K562 (cell line): ENCODE measurements at regions not wholly inside any gene's neighbourhood (a gene's known extent, or its start where the extent isn't known, plus 50 kb on each side); places are given as distances from the start of the nearest gene placed in this dataset.

Experiments used
- ATAC-seq: fragments of 200-7000 bp; cut with Tn5 transposase; 3 replicates; pipeline ENCODE4 v1.9.1; 2020; ENCODE audit warnings: moderate library complexity
- BruUV-seq: library from RNA; stranded (reverse); fragments of 400-500 nt; replicated peaks from 2 replicates; lab custom pipeline; 2021; lab: Mats Ljungman, UMichigan
- CTCF ChIA-PET: fragments of 300-600 bp; formaldehyde crosslinking; extraction: SDS; loops from one replicate; lab custom pipeline; 2021; ENCODE audit warnings: low intra/inter-chr PET ratio; lab: Yijun Ruan, JAX
- POLR2A ChIA-PET: fragments of 300-600, 350-650 bp; sonication (Branson Sonifier 250); formaldehyde crosslinking; extraction: SDS; loops from one replicate; lab custom pipeline; 2021; ENCODE audit warnings: antibody characterized with exemption, inconsistent platforms; lab: Yijun Ruan, JAX
- DNase-seq, 4 experiments: peaks; one replicate each; pipeline versions ENCODE4 v3.0.0 to v3.0.0-alpha.2; 2011 to 2018; ENCODE audit warnings: low spot score in 3 of 4, mixed read lengths in 3 of 4; ENCODE audit errors: extremely low read depth in 1 of 4
- FAIRE-seq: peaks from 2 replicates; lab custom pipeline; 2011; peaks lifted over from hg19 to GRCh38; lab: Jason Lieb, UNC
- H2AFZ ChIP-seq: 2 replicates; pipeline ENCODE4 v1.6.0; 2011; ENCODE audit warnings: low read depth, low read length, control low read depth, inconsistent platforms
- H3K27ac ChIP-seq: fragments of 200-600 bp; 3 replicates; pipeline ENCODE4 v1.8.0; 2011; ENCODE audit warnings: low read depth, mild to moderate bottlenecking, control low read depth, inconsistent platforms, low read length, moderate library complexity, mixed read lengths; ENCODE audit errors: extremely low read depth
- H3K27me3 ChIP-seq, 2 experiments: fragments of 300-600 bp in 1 of 2; 2 replicates in 1 of 2; 3 replicates in 1 of 2; pipeline versions ENCODE4 v1.6.0 to v1.8.0; 2011; ENCODE audit warnings: inconsistent platforms in 2 of 2, low read length in 2 of 2, mild to moderate bottlenecking in 1 of 2, mixed read lengths in 1 of 2, moderate library complexity in 1 of 2; ENCODE audit not compliant: control insufficient read depth in 2 of 2, insufficient read depth in 2 of 2
- H3K36me3 ChIP-seq: fragments of 300-600 bp; 3 replicates; pipeline ENCODE4 v1.8.0; 2011; ENCODE audit warnings: mild to moderate bottlenecking, low read length, inconsistent platforms; ENCODE audit not compliant: control insufficient read depth, insufficient read depth
- H3K4me1 ChIP-seq, 2 experiments: fragments of 200-600 bp in 1 of 2; replicated peaks in 1 of 2; 2 replicates in 1 of 2; 3 replicates in 1 of 2; pipeline versions ENCODE4 v1.5.1 to v1.8.0; 2011; ENCODE audit warnings: inconsistent platforms in 2 of 2, low read length in 2 of 2, mild to moderate bottlenecking in 1 of 2, mixed read lengths in 1 of 2, moderate library complexity in 1 of 2; ENCODE audit not compliant: control insufficient read depth in 2 of 2, insufficient read depth in 2 of 2
- H3K4me2 ChIP-seq: 2 replicates; pipeline ENCODE4 v1.6.1; 2011; ENCODE audit warnings: low read length, control low read depth, inconsistent platforms, mixed read lengths; ENCODE audit not compliant: insufficient read depth
- H3K4me3 ChIP-seq: fragments of 200-600 bp; sonication (generic), shearing (Covaris generic); 2 replicates; pipeline ENCODE4 v1.5.1; 2016; ENCODE audit warnings: control low read depth, inconsistent platforms
- H3K79me2 ChIP-seq: fragments of 200-600 bp; 3 replicates; pipeline ENCODE4 v1.8.0; 2011; ENCODE audit warnings: low read length, inconsistent platforms; ENCODE audit not compliant: control insufficient read depth, insufficient read depth
- H3K9ac ChIP-seq, 2 experiments: 2 replicates each; pipeline versions ENCODE4 v1.6.0 to v1.6.1; 2011; ENCODE audit warnings: low read depth in 2 of 2, low read length in 2 of 2, control low read depth in 1 of 2, inconsistent platforms in 1 of 2, mild to moderate bottlenecking in 1 of 2, mixed read lengths in 1 of 2; ENCODE audit not compliant: insufficient read depth in 1 of 2
- H3K9me1 ChIP-seq: one replicate; pipeline ENCODE4 v1.6.0; 2011; ENCODE audit warnings: inconsistent platforms, mild to moderate bottlenecking, low read length, moderate library complexity; ENCODE audit not compliant: control insufficient read depth, insufficient read depth
- H3K9me3 ChIP-seq: replicated peaks from 2 replicates; pipeline ENCODE4 v1.5.1; 2011; ENCODE audit warnings: low read depth, low read length, inconsistent platforms; ENCODE audit not compliant: control insufficient read depth, insufficient read depth
- H4K20me1 ChIP-seq: replicated peaks from 2 replicates; pipeline ENCODE4 v1.6.1; 2011; ENCODE audit warnings: low read length, inconsistent platforms, mixed read lengths; ENCODE audit not compliant: control insufficient read depth, insufficient read depth
- CHD1 ChIP-seq: fragments of 200-600 bp; sonication (generic); IDR thresholded peaks from one replicate; pipeline ENCODE4 v1.6.1; 2012; ENCODE audit warnings: mild to moderate bottlenecking, moderate library complexity, low read length, inconsistent platforms
- HINFP ChIP-seq: fragments of 450-650 bp; conservative IDR thresholded peaks from 2 replicates; pipeline ENCODE4 v1.6.1; 2016; ENCODE audit warnings: missing genetic modification characterization, low read depth, mild to moderate bottlenecking, control low read depth, missing compliant biosample characterization
- NFIX ChIP-seq: fragments of 250-450 bp; sonication (Bioruptor Pico); IDR thresholded peaks from 2 replicates; pipeline ENCODE4 v1.4.0; 2020; ENCODE audit warnings: low read depth, mild to moderate bottlenecking, moderate library complexity
- PHTF2 ChIP-seq: fragments of 250-450 bp; sonication (Bioruptor Pico); IDR thresholded peaks from 2 replicates; pipeline ENCODE4 v1.5.0; 2021; ENCODE audit warnings: mild to moderate bottlenecking
- PML ChIP-seq: IDR thresholded peaks from 2 replicates; pipeline ENCODE4 v1.6.1; 2012; ENCODE audit warnings: low read length, inconsistent platforms
- PTBP1 ChIP-seq: fragments of 200-400 bp; formaldehyde crosslinking; IDR thresholded peaks from 2 replicates; pipeline ENCODE4 v1.6.1; 2017; ENCODE audit warnings: low read depth, low read length
- TBP ChIP-seq: optimal IDR thresholded peaks from 2 replicates; pipeline ENCODE3; 2011; ENCODE audit warnings: low read depth, low read length, improper control_type of control experiment
- TCF3 ChIP-seq: sonication (generic); formaldehyde crosslinking; IDR thresholded peaks from 2 replicates; pipeline ENCODE4 v1.4.0; 2020; ENCODE audit warnings: mild to moderate bottlenecking, missing genetic modification reagents
- TSC22D4 ChIP-seq: fragments of 450-650 bp; IDR thresholded peaks from 2 replicates; pipeline ENCODE4 v1.6.1; 2016; ENCODE audit warnings: missing genetic modification characterization, missing biosample characterization, control low read depth
- WGBS: fragments of 100-300 bp; shearing (Covaris generic); methylation state at CpG from one replicate; pipeline ENCODE4 v1.1.6; 2016; ENCODE audit warnings: low coverage, mixed read lengths; ENCODE audit not compliant: insufficient coverage; ENCODE audit errors: missing lambda C conversion rate; 5-methylcytosine and 5-hydroxymethylcytosine counted together
- in situ Hi-C: fragments of 300-500 bp; cut with MboI; formaldehyde crosslinking; loops from 4 replicates; pipeline ENCODE4 v1.15.0; 2018; ENCODE audit warnings: inconsistent platforms, mixed read lengths
- intact Hi-C: fragments of 100-400 bp; cut with micrococcal nuclease; formaldehyde crosslinking; loops from 2 replicates; pipeline ENCODE4 v1.14.2; 2022
- TF ChIP-seq, protein P1 (sequence below): fragments of 250-450 bp; sonication (Bioruptor Pico); IDR thresholded peaks from 2 replicates; pipeline ENCODE4 v1.4.0; 2020; ENCODE audit warnings: mild to moderate bottlenecking, moderate library complexity, borderline replicate concordance

- H3K9me1 ChIP-seq, result no peaks in the 10 kb centered on the region
- no peak overlapping the region for H3K9ac ChIP-seq
- H3K4me2 ChIP-seq, result no peak overlapping the region
- no peaks in the 10 kb centered on the region for H3K9me3 ChIP-seq
- ATAC-seq, result no peak
- intact Hi-C loops, result no loop called here
- H2AFZ ChIP-seq, result no peak overlapping the region
- H3K36me3 ChIP-seq, result no peaks in the 10 kb centered on the region
- no peak for DNase-seq
- in situ Hi-C loops, result no loop called here
- H3K4me1 ChIP-seq, result peaks cover 3 to 7% of the 10 kb centered on the region in 2 experiments; a peak in 4 of 5 replicates
- H3K27ac ChIP-seq, result no peak overlapping the region
- H4K20me1 ChIP-seq, result peaks cover 5% of the 10 kb centered on the region; the same call in 1 of the 2 replicates
- H3K79me2 ChIP-seq, result no peaks in the 10 kb centered on the region
- TF ChIP-seq PHTF2 (CRISPR knock-in tag) (no peak), HINFP (no peak), PML (no peak), NFIX (no peak), TCF3 (no peak), CHD1 (no peak), TSC22D4 (tag) (no peak), PTBP1 (no peak), TBP (no peak)
- TF ChIP-seq, protein P1, sequence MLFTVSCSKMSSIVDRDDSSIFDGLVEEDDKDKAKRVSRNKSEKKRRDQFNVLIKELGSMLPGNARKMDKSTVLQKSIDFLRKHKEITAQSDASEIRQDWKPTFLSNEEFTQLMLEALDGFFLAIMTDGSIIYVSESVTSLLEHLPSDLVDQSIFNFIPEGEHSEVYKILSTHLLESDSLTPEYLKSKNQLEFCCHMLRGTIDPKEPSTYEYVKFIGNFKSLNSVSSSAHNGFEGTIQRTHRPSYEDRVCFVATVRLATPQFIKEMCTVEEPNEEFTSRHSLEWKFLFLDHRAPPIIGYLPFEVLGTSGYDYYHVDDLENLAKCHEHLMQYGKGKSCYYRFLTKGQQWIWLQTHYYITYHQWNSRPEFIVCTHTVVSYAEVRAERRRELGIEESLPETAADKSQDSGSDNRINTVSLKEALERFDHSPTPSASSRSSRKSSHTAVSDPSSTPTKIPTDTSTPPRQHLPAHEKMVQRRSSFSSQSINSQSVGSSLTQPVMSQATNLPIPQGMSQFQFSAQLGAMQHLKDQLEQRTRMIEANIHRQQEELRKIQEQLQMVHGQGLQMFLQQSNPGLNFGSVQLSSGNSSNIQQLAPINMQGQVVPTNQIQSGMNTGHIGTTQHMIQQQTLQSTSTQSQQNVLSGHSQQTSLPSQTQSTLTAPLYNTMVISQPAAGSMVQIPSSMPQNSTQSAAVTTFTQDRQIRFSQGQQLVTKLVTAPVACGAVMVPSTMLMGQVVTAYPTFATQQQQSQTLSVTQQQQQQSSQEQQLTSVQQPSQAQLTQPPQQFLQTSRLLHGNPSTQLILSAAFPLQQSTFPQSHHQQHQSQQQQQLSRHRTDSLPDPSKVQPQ, result no peak
- TF ChIP-seq, all 486 proteins: peak for 0
- no TSS peak for BruUV-seq
- H3K4me3 ChIP-seq, result no peak overlapping the region
- WGBS, result 8% methylated on average over 8 of the region's 9 CpGs
- FAIRE-seq, result no peak
- ChIA-PET POLR2A (no interaction called here), CTCF (no interaction called here)
- peaks cover 0 to 22% of the 10 kb centered on the region in 2 experiments; a peak in 3 of 5 replicates for H3K27me3 ChIP-seq
These were observed 102.9 kb upstream of the PAX2 start for GRCh38 chr10:100642295-100642994.
